ENCODE measurements at regions not wholly inside any gene's neighbourhood (a gene's known extent, or its start where the extent isn't known, plus 50 kb on each side); places are given as distances from the start of the nearest gene placed in this dataset.
"Not testable (repeated sequence)": the region's sequence is repeated elsewhere in the genome, so short reads cannot be mapped to it uniquely, and the experiment has no call there.

DNA sequence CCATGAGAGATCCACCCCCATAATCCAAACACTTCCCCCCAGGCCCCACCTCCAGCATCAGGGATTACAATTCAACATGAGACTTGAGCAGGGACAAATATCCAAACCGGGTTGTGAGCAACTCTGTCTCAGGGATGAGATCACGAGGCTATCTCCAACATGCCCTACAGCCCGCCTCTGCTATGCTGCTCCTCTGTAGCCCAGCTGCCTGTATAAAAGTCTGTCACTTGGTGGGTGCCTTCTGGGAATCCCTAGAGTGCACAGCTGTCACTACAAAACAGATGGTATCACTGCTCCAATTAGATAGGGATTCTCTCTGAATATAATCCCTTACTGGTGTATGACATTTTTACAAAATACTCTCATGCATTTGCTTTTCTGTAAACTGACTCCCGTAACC is 114.9 kb upstream of the NANOS1 start:
- no peak for DNase-seq (ENCODE audit: low read depth)

DNA sequence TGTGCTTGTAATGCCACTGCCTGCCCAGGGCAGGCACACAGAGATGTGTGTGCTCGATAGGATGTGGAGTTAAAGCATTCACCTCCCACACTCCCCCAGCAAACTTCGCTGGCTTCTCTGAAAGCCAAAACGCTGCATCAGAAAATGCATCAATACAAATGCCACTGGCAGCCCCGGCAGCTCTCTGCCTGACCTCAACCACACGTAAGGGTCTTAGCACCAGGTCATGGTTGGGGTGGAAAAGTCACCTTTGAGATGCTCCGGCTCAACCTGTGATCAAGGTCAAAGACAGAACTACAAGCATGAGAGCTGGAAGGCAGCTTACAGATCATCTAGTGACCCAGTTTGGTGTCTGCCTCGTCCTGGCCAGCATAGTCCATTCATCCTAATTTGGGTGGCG is 114.4 kb upstream of the NANOS1 start:
- DNase-seq (ENCODE audit: low read depth), result no peak

DNA sequence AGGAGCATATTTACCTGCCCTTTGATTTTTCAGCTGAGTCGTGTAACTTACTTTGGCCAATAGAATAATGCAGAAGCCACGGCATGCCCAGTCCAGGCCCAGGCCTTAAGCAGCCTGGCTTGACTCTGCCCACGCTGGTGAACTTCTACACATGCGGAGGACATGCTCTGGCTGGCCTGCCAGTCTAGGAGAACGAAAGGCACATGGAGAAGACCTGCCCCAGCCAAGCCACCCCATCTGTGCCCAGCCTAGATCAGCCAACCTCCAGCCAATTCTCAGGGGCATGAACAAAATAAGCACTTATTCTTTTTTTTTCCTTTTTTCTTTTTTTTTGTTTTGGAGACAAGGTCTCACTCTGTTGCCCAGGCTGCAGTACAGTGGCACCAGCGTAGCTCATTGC is 112.7 kb upstream of the NANOS1 start:
- DNase-seq (ENCODE audit: low read depth), result no peak

DNA sequence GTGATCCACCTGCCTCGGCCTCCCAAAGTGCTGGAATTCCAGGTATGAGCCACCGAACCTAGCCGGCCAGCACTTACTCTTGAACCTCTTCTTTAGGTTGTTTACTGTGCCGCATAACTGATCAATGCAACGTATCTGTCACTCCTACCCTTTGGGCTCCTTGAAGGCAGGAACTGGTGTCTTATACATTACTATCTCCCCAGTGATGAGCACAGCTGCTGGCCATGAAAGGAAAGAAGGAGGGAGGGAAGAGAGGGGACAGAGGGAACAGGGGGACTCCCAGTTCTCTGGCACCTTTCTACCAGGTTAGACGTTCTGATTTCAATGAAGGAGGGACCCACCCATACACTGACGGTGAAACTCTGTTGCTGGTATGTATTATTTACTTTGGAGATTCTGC is 111.8 kb upstream of the NANOS1 start:
- DNase-seq (ENCODE audit: low read depth), result no peak

DNA sequence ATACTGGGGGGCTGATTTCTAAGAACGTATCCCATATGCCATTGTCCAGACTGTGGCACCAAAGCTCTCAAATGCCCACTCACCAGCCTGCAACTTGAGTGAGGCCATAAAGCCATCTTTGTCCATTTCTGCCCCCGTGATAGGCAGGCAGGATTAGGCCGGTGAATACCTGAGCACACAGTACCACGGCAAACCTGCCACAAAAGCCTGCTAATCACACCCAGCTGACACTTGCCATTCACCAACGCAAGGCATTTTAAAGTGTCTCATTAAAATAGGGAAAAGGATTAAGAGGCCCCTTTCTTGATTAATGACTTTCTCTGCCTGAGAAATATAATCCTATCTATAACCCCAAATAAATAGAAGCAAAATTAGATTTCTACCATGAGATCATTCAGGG is 111.4 kb upstream of the NANOS1 start:
- DNase-seq (ENCODE audit: low read depth), result no peak

DNA sequence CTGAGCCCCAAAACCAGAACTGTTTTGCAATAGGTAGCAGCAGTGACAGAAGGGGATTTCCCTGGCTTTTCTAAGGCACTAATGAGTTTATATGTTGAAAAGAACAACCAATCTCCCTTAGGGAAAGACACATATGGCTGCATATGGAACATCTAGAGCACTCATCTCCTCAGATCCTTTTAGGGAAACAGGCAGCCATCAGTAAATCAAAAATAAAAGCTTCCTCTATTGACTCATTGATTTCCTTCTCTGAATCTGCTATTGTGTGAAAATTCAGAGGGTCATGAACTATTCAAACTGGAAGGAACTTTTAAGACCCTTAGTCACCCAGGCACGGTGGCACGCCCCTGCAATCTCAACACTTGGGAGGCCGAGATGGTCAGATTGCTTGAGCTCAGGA is 110.9 kb upstream of the NANOS1 start:
- no peak for DNase-seq (ENCODE audit: low read depth)

DNA sequence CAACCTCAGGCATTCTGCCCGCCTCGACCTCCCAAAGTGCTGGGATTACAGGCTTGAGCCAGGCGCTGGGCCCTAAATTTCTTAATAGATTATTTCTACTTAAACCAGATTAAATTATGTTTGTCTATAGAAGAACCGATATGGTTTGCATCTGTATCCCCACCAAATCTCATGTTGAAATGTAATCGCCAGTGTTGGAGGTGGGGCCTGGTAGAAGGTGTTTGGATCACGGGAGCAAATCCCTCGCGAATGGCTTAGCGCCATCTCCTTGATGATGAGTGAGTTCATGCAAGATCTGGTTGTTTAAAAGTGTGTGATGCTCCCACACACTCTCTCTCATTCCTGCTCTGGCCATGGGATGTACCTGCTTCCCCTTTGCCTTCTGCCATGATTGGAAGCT is 109.3 kb upstream of the NANOS1 start:
- DNase-seq (ENCODE audit: low read depth), result no peak

DNA sequence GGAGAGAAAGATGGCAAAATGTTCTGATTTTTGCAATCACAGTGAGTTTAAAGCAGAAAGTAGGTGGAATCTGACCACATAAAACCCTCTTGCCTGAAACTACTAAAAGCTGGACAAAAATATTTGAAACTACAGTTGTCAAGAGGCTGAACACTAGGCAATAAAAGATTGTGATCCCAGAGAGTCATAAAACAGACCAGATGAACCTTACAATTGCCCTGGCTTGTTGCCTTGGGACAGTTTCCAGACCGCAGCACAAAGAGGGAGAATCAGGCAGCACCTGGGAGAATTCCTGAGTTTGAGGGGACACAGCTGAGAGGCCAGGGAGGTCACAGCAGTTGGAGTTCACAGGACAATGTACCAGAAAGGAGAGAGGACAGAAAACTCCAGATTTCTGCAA is 107.3 kb upstream of the NANOS1 start:
- no peak for DNase-seq (ENCODE audit: low read depth)

DNA sequence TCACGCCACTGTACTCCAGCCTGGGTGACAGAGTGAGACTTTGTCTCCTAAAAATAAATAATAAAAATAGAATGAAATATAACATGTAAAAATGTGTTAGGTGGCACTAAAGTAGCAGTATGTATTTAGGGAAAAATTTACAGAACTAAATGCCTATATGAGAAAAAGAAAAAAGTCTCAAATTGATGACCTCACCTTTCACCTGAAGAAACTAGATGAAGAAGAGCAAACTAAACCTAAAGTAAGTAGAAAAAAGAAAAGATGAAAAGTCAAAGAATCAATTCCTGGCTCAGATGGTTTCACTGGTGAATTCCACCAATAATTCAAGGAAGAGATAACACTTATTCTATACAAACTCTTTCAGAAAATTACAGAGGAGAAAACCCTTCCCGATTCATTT is 106.5 kb upstream of the NANOS1 start:
- DNase-seq (ENCODE audit: low read depth), result no peak

DNA sequence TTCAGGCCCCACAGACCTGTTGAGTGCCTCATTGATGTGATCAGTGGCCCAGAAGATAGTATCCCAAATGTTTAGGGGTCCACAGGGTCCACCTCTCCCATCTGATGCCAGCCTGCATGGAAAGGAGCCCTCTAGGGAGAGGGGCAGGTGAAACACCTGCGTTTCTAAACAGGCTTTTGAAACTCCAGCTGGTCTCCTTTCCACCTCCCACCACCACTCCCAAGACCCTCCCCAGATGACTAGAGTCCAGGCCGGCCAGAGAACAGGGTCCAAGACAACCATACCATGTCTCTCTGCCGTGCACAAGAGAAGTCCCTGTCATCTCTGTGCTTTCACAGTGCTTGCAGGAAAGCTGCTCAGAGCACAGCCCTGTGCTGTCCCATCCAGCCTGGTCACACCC is 105.0 kb upstream of the NANOS1 start:
- DNase-seq (ENCODE audit: low read depth), result no peak

DNA sequence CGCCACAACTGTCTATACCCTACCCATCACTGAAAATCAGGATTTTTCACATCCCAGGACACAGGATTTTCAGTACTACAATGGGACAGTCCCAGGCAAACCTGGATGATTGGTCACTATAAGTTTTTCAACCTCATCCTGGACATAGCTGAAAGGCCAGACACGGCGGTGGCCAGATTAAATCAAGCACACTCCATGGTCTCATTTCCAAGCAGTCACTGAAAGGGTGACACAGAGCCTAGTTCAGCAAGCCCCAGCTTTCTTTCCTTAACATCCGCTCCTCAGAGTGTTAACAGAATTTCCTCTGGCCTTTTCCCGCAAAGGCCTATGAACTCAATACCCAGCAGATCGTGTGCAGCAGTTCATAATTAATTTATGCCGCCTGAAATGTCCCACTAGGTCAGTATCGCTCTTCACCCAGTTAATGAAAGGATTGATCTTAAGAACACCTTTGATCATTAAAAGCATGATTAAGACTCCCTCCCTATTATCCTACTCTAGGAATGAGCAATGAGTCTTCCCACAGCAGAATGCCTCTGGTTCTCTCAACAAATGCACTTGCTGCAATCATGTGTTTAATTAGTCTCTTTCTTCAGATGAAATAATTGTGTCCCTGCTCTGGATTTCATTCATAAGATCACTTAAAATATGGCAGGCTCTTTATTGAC is 104.0 kb upstream of the NANOS1 start:
- no peak for DNase-seq (ENCODE audit: low read depth)

DNA sequence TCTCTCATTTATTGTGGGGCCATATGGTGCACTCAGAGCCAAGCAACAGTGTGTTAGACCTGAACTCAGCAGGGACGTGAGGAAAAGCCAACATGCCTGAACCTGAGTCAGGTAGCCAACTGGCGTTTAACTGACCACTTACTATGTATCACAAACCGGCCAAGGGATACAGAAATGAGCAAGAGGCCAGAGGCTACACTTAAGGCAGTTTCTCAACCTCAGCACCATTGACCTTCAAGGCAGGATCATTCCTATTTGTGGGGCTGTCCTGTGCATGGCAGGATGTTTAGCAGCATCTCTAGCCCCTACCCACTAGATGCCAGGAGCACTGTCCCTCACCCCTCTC is 103.5 kb upstream of the NANOS1 start:
- no peak for DNase-seq (ENCODE audit: low read depth)

DNA sequence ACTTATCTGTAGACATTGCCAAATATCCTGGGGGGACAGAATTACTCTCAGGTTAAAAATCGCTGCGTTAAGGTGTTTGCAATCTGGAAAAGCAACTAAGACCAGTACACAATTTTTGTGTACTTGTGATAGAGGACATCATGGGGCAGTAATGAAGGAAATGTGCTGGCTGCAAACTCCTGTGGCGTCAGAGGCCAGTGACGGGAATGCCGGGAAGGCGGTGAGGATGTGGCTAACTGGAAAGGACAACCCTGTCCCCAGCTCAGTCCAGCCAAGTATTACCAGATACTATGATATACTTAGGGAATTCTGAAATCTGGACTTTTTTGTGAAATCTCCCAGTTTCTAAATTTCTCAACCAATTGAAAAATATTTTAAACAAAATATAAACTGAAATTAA is 103.1 kb upstream of the NANOS1 start:
- DNase-seq (ENCODE audit: low read depth), result no peak

DNA sequence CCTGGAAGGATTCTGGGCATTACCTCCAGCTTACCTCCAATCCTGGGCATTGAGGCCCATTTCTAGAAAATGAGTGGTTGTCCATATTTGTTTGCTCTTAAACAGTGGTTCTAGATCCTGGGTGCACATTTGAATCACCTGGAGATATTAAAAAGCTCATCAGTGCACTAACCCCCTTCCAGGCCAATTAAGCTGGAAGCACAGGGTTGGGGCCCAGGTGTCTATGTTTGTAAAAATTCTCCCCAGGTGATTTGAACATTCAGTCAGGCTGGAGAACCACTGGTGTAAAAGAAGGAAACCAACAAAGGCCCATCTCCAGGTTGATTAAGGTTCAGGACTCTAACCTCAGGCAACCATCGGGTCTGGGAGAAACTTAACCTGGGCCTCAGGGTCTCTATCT is 102.6 kb upstream of the NANOS1 start:
- no peak for DNase-seq (ENCODE audit: low read depth)

DNA sequence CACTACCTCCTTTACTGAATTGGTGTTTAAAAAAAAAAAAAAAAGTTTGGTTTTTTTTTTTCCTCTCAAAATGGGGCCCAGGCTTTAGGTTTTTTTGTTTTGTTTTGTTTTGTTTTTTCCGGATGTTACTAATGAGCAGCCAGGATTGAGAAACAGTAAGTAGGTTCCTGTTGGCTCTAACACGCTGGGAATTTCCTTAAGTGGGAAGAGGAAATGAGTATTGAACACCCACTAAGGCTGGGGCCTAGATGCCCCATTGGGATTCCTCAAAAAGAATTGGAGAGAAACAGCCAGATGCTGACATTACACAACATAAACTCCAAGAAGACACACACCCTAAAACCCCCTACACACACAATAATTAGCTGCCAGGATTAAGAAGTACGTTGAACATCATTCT is 102.2 kb upstream of the NANOS1 start:
- no peak for DNase-seq (ENCODE audit: low read depth)

DNA sequence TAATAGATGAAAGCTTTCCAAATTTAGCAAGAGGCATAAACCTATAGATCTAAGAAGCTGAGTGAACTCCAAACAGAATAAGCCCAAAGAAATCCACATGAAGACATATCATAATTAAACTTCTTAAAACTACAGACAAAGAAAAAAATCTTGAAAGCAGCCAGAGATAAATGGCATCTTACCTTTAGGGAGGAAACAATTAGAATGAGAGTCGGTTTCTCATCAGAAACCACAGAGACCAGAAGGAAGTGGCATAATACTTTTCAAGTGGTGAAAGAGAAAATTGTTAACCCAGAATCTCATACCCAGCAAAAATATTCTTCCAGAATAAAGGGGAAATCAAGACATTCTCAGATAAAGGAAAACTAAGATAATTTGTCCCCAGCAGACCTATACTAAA is 98.9 kb upstream of the NANOS1 start:
- no peak for DNase-seq (ENCODE audit: low read depth)

DNA sequence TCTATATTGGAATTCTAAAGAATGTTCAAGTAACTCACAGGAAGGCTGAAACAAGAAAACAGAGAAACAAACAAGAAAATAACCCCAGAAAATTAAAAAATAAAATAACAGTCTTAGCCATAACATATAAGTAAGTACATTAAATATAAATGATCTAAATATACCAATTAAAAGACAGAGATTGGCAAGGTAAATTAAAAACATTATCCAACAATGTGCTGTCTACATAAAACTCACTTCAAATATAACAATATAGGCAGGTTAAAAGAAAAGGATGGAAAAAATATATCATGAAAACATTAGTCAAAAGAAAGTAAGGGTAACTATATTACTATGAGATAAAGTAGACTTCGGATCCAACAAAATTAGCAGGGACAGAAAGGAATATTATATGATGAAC is 98.1 kb upstream of the NANOS1 start:
- no peak for DNase-seq (ENCODE audit: low read depth)

DNA sequence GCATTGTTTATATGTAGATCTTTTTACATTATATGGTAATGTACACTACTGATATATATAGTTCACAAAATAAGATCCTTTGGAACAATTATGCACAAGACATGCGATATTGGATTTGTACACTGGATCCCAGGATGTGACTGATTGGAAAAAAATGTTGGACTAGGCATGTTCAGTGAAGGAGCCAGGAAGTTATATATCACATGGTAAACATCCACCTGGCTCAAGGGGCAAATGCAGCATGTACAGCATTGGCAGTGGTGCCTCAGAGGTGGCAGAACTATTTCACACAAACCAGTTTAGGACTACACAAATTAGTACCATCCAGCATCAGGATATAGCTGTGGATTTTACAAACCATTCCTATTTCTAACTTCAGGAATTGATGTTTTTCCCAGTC is 97.4 kb upstream of the NANOS1 start:
- DNase-seq (ENCODE audit: low read depth), result not testable (repeated sequence)

DNA sequence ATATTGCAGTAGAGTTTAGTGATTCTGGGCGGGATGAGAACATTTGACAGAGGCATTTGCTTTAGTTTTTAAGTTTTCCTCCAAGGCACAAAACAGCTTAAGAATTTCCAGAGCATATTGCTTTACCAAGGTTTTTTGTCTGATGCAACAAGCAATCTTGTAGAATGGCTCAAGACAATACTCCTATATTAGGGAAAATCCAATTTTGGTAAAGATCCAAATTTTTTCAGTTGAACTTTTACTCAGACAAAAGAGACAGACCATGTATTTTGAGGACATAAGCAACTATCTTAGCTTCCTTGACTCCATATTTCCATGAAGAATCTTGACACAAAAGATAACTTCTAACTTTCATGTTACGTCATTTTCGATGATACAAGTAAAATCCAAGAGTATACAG is 92.3 kb upstream of the NANOS1 start:
- DNase-seq (ENCODE audit: low read depth), result no peak

DNA sequence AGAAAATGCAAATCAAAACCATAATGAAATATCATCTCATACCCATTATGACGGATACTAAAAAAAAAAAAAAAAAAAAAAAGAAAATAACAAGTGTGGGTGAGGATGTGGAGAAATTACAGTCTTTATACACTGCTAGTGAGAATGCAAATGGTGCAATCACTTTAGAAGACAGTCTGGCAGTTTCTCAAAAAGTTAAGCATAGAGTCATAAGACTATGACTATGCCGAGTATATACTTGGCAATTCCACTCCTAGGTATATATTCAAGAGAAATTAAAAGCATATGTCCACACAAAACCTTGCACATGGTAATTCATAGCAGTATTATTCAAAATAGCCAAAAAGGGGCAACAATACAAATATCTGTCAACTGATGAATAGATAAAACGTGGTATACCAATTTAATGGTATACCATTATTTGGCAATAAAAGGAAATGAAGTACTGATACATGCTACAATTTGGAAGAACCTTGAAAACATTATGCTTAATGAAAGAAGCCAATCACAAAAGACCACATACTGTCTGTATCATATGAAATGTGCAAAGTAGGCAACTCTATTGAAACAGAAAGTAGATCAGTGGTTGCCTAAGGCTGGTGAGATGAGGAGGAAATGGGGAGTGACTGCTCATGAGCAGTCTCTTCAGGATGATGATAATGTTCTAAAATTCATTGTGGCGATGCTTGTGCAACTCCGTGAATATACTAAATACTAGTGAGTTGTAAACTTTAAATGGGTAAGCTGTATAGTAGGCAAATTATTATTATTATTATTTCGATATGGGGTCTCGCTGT is 90.1 kb upstream of the NANOS1 start:
- no peak for DNase-seq (ENCODE audit: low read depth)

DNA sequence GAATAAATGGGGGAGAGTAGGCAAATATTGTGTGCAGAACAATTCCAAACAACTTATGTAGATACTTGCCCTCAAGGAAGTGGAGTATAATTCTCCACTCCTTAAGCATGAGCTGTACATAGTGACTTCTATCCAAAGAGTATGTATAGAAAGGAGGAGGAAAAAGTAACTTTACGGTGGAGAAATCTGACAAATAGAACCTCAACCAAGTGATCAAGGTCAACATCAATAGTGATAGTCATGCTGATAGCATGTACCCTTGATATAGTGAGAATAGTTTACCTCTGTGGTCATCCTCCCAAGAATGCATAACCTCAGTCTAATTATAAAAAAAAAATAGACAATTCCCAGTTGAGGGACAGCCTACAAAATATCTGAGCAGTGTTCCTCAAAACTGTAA is 89.1 kb upstream of the NANOS1 start:
- DNase-seq (ENCODE audit: low read depth), result no peak

DNA sequence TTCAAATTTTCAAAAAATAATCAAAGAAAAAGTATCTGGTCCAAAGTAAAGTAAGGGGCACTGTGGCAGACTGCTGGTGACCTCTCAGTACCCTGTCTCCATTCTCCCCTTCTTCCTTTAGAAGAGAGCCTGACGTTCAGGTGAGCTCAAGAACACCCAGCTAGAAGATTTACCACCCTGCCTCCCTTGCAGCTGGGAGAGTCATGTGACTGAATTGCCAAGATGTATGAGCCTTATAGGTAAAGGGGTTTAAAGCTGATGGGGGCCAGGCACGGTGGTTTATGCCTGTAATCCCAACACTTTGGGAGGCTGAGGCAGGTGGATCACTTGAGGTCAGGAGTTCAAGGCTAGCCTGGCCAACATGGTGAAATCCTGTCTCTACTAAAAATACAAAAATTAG is 86.3 kb upstream of the NANOS1 start:
- no peak for DNase-seq (ENCODE audit: low read depth)

DNA sequence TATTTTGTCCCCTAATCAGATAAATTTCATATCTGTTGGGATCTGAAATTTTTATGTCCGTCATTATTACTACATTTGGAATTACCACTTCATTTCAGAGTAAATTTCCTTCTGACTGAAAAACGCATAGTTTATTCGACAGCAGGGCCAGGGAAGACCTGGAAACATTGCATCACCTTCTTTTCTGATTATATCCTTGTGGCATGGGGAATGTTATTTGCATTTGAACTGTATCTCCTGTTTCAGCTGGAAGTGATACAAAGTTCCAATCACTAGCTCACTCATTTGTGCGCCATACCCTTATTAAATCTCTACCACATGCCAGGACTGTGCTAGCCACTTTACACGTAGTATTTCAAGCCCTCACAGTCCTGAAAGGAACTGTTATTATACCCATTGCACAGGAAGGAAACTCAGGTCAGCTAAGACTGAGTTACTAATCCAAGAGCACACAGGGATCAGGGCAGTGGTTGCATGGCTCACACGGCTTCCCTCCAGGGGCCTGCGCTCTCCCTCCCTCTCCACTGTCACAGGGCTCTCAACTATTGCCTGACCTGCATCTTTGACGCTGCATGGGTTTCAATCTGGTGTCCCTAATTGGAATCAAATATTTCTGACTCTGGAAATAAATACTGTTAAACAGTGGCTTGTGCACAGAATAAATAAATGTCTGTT is 84.4 kb upstream of the NANOS1 start:
- DNase-seq (ENCODE audit: low read depth), result no peak
